Ascending aorta (tissue), 2 donors: ENCODE measurements at regions not wholly inside any gene's neighbourhood (a gene's known extent, or its start where the extent isn't known, plus 50 kb on each side); places are given as distances from the start of the nearest gene placed in this dataset.
"Not testable (repeated sequence)": the region's sequence is repeated elsewhere in the genome, so short reads cannot be mapped to it uniquely, and the experiment has no call there.

Source experiments
- DNase-seq, 2 donors: peaks; one replicate each; pipeline ENCODE4 v3.0.0-alpha.2; 2019; ENCODE audit warnings: low spot score in 2 of 2
- H3K27ac ChIP-seq, 2 donors: fragments of 200-600 bp; sonication (generic); one replicate each; pipeline ENCODE4 v1.5.1; 2016 to 2017; ENCODE audit warnings: mild to moderate bottlenecking in 1 of 2
- H3K27me3 ChIP-seq: fragments of 200-600 bp; sonication (generic); one replicate; pipeline ENCODE4 v1.5.1; 2017
- H3K36me3 ChIP-seq, 2 donors: fragments of 200-600 bp; sonication (generic); one replicate each; pipeline ENCODE4 v1.5.1; 2016
- H3K4me1 ChIP-seq, 2 donors: fragments of 200-600 bp; sonication (generic); one replicate each; pipeline ENCODE4 v1.5.1; 2016 to 2017; ENCODE audit warnings: mild to moderate bottlenecking in 1 of 2
- H3K4me3 ChIP-seq, 2 donors: fragments of 200-600 bp; sonication (generic); one replicate each; pipeline ENCODE4 v1.5.1; 2016 to 2017; ENCODE audit warnings: mild to moderate bottlenecking in 1 of 2
- H3K9me3 ChIP-seq, 2 donors: fragments of 200-600 bp; sonication (generic); one replicate each; pipeline ENCODE4 v1.5.1; 2016
- CTCF ChIP-seq, 3 experiments: fragments of 200-600 bp in 2 of 3; fragments of 450-650 bp in 1 of 3; sonication (generic) in 2 of 3; IDR thresholded peaks; one replicate each; pipeline ENCODE4 v1.5.1; 2016 to 2019; ENCODE audit warnings: antibody characterized with exemption in 3 of 3, mild to moderate bottlenecking in 1 of 3, moderate library complexity in 1 of 3
- intact Hi-C: fragments of 100-400 bp; cut with DNase I; formaldehyde crosslinking; loops from one replicate; pipeline ENCODE4 v1.15.1; 2023

- intact Hi-C loops, result no loop called here
- no peaks in the 10 kb centered on the region for H3K9me3 ChIP-seq
- peak overlapping the region in 1 of 2 donors; percentile 9 for H3K4me3 ChIP-seq
- no peak for TF ChIP-seq CTCF (IDR thresholded peaks at IDR 0.05)
- DNase-seq, result no peak
- no peaks in the 10 kb centered on the region for H3K4me1 ChIP-seq
- H3K36me3 ChIP-seq, result no peaks in the 10 kb centered on the region
- H3K27me3 ChIP-seq, result no peaks in the 10 kb centered on the region
- peak overlapping the region; percentile 64 to 72 for H3K27ac ChIP-seq
Measured at GRCh38 chr18:28736223-28736622, 559.3 kb upstream of the CDH2 start.

- Histone ChIP-seq H3K27ac (peak overlapping the region; percentile 64 to 72), H3K4me1 (no peaks in the 10 kb centered on the region), H3K36me3 (no peaks in the 10 kb centered on the region), H3K27me3 (no peaks in the 10 kb centered on the region), H3K4me3 (peak overlapping the region in 1 of 2 donors; percentile 9), H3K9me3 (no peaks in the 10 kb centered on the region)
- no peak for TF ChIP-seq CTCF (IDR thresholded peaks at IDR 0.05)
- intact Hi-C loops, result no loop called here
- no peak for DNase-seq
Measured at GRCh38 chr18:28735731-28736130, 558.8 kb upstream of the CDH2 start.

- H3K4me1 ChIP-seq, result no peaks in the 10 kb centered on the region
- H3K27me3 ChIP-seq, result no peaks in the 10 kb centered on the region
- H3K27ac ChIP-seq, result no peak overlapping the region
- no peak for TF ChIP-seq CTCF (IDR thresholded peaks at IDR 0.05)
- no peaks in the 10 kb centered on the region for H3K36me3 ChIP-seq
- no peaks in the 10 kb centered on the region for H3K9me3 ChIP-seq
- intact Hi-C loops, result no loop called here
- H3K4me3 ChIP-seq, result no peak overlapping the region
- DNase-seq, result no peak
Measured at GRCh38 chr18:28729321-28729720, 552.4 kb upstream of the CDH2 start.

- intact Hi-C loops, result no loop called here
- no peak for TF ChIP-seq CTCF (IDR thresholded peaks at IDR 0.05)
Measured at GRCh38 chr18:28728891-28729290, 552.0 kb upstream of the CDH2 start.

GRCh38 chr18:28727189-28727588, 550.3 kb upstream of the CDH2 start:
- H3K27me3 ChIP-seq, H3K9me3 ChIP-seq, H3K36me3 ChIP-seq, H3K4me3 ChIP-seq, H3K27ac ChIP-seq, DNase-seq, H3K4me1 ChIP-seq, intact Hi-C loops: not testable (repeated sequence)

More at GRCh38 chr18:28728891-28729290, 552.0 kb upstream of the CDH2 start:
- H3K4me1 ChIP-seq, result no peaks in the 10 kb centered on the region
- H3K4me3 ChIP-seq, result no peak overlapping the region
- no peaks in the 10 kb centered on the region for H3K9me3 ChIP-seq
- no peaks in the 10 kb centered on the region for H3K27me3 ChIP-seq
- no peak overlapping the region for H3K27ac ChIP-seq
- no peak for DNase-seq
- no peaks in the 10 kb centered on the region for H3K36me3 ChIP-seq

GRCh38 chr18:28725876-28726275, 548.9 kb upstream of the CDH2 start:
- DNase-seq, result no peak
- intact Hi-C loops, result no loop called here
- H3K27me3 ChIP-seq, result no peaks in the 10 kb centered on the region
- no peaks in the 10 kb centered on the region for H3K36me3 ChIP-seq
- no peak overlapping the region for H3K27ac ChIP-seq
- TF ChIP-seq CTCF (IDR thresholded peaks at IDR 0.05), result no peak
- H3K4me1 ChIP-seq, result no peaks in the 10 kb centered on the region
- H3K4me3 ChIP-seq, result no peak overlapping the region
- no peaks in the 10 kb centered on the region for H3K9me3 ChIP-seq
